ENCODE measurements at regions not wholly inside any gene's neighbourhood (a gene's known extent, or its start where the extent isn't known, plus 50 kb on each side); places are given as distances from the start of the nearest gene placed in this dataset.
"Not testable (repeated sequence)": the region's sequence is repeated elsewhere in the genome, so short reads cannot be mapped to it uniquely, and the experiment has no call there.

- DNase-seq (ENCODE audit: low read depth, low spot score), result no peak
Measured at GRCh38 chr1:238377280-238377919, 486.7 kb upstream of the ZP4 start.

GRCh38 chr1:238370599-238370998 lies 479.9 kb upstream of the ZP4 start:
- no peak for DNase-seq (ENCODE audit: low read depth, low spot score)

GRCh38 chr1:238364214-238364892 lies 473.6 kb upstream of the ZP4 start:
- DNase-seq (ENCODE audit: low read depth, low spot score), result no peak

GRCh38 chr1:238360474-238360873 lies 469.8 kb upstream of the ZP4 start:
- no peak for DNase-seq (ENCODE audit: low read depth, low spot score)

GRCh38 chr1:238350471-238350870 lies 459.7 kb upstream of the ZP4 start:
- no peak for DNase-seq (ENCODE audit: low read depth, low spot score)

GRCh38 chr1:238346340-238346739 lies 455.6 kb upstream of the ZP4 start:
- no peak for DNase-seq (ENCODE audit: low read depth, low spot score)

- no peak for DNase-seq (ENCODE audit: low read depth, low spot score)
Measured at GRCh38 chr1:238345837-238346236, 455.1 kb upstream of the ZP4 start.

GRCh38 chr1:238343852-238344251 lies 453.1 kb upstream of the ZP4 start:
- no peak for DNase-seq (ENCODE audit: low read depth, low spot score)

- no peak for DNase-seq (ENCODE audit: low read depth, low spot score)
Measured at GRCh38 chr1:238341395-238341794, 450.7 kb upstream of the ZP4 start.

GRCh38 chr1:238340989-238341388 lies 450.3 kb upstream of the ZP4 start:
- DNase-seq (ENCODE audit: low read depth, low spot score), result no peak

GRCh38 chr1:238336531-238336930 lies 445.8 kb upstream of the ZP4 start:
- no peak for DNase-seq (ENCODE audit: low read depth, low spot score)

- DNase-seq (ENCODE audit: low read depth, low spot score), result no peak
Measured at GRCh38 chr1:238334170-238334569, 443.4 kb upstream of the ZP4 start.

GRCh38 chr1:238331557-238331956 lies 440.8 kb upstream of the ZP4 start:
- no peak for DNase-seq (ENCODE audit: low read depth, low spot score)

- DNase-seq (ENCODE audit: low read depth, low spot score), result no peak
Measured at GRCh38 chr1:238329671-238330070, 438.9 kb upstream of the ZP4 start.

GRCh38 chr1:238327033-238327432 lies 436.3 kb upstream of the ZP4 start:
- not testable (repeated sequence) for DNase-seq (ENCODE audit: low read depth, low spot score)

GRCh38 chr1:238326479-238326878 lies 435.8 kb upstream of the ZP4 start:
- not testable (repeated sequence) for DNase-seq (ENCODE audit: low read depth, low spot score)

- DNase-seq (ENCODE audit: low read depth, low spot score), result no peak
Measured at GRCh38 chr1:238324211-238324864, 433.6 kb upstream of the ZP4 start.

GRCh38 chr1:238323490-238323889 lies 432.8 kb upstream of the ZP4 start:
- no peak for DNase-seq (ENCODE audit: low read depth, low spot score)

GRCh38 chr1:238319957-238320356 lies 429.2 kb upstream of the ZP4 start:
- DNase-seq (ENCODE audit: low read depth, low spot score), result no peak

GRCh38 chr1:238318294-238319110 lies 427.8 kb upstream of the ZP4 start:
- no peak for DNase-seq (ENCODE audit: low read depth, low spot score)

- DNase-seq (ENCODE audit: low read depth, low spot score), result no peak
Measured at GRCh38 chr1:238312969-238313368, 422.2 kb upstream of the ZP4 start.

- DNase-seq (ENCODE audit: low read depth, low spot score), result no peak
Measured at GRCh38 chr1:238306411-238306810, 415.7 kb upstream of the ZP4 start.

Data from brain pericyte (primary cell).